ENCODE measurements at regions not wholly inside any gene's neighbourhood (a gene's known extent, or its start where the extent isn't known, plus 50 kb on each side); places are given as distances from the start of the nearest gene placed in this dataset.
"Not testable (repeated sequence)": the region's sequence is repeated elsewhere in the genome, so short reads cannot be mapped to it uniquely, and the experiment has no call there.

- peak overlapping the region; percentile 41 for H3K27ac Mint-ChIP-seq (ENCODE audit: unreplicated experiment)
Observed at GRCh38 chr12:31817120-31817519, 88.3 kb upstream of the AMN1 start.

GRCh38 chr12:31815096-31815495, 86.3 kb upstream of the AMN1 start:
- H3K9me3 Mint-ChIP-seq (ENCODE audit: unreplicated experiment), result no peaks in the 10 kb centered on the region
- no peak for DNase-seq (ENCODE audit: low spot score)
- no peak overlapping the region for H3K27ac Mint-ChIP-seq (ENCODE audit: unreplicated experiment)
- H3K36me3 Mint-ChIP-seq (ENCODE audit: low read depth, unreplicated experiment), result no peaks in the 10 kb centered on the region
- peaks cover 3% of the 10 kb centered on the region for H3K27me3 Mint-ChIP-seq (ENCODE audit: unreplicated experiment)
- H3K4me3 Mint-ChIP-seq (ENCODE audit: unreplicated experiment), result no peak overlapping the region
- H3K4me1 Mint-ChIP-seq (ENCODE audit: unreplicated experiment), result peaks cover 13% of the 10 kb centered on the region
- TF ChIP-seq CTCF (IDR thresholded peaks at IDR 0.05; ENCODE audit: unreplicated experiment), result no peak

More at GRCh38 chr12:31817120-31817519, 88.3 kb upstream of the AMN1 start:
- Mint-ChIP-seq H3K9me3 (ENCODE audit: unreplicated experiment) (no peaks in the 10 kb centered on the region), H3K36me3 (ENCODE audit: low read depth, unreplicated experiment) (no peaks in the 10 kb centered on the region), H3K27me3 (ENCODE audit: unreplicated experiment) (peaks cover 2% of the 10 kb centered on the region), H3K4me3 (ENCODE audit: unreplicated experiment) (no peak overlapping the region), H3K4me1 (ENCODE audit: unreplicated experiment) (peaks cover 11% of the 10 kb centered on the region)
- no peak for DNase-seq (ENCODE audit: low spot score)
- TF ChIP-seq CTCF (IDR thresholded peaks at IDR 0.05; ENCODE audit: unreplicated experiment), result no peak

- Mint-ChIP-seq H3K9me3 (ENCODE audit: unreplicated experiment) (no peaks in the 10 kb centered on the region), H3K27me3 (ENCODE audit: unreplicated experiment) (peaks cover 3% of the 10 kb centered on the region), H3K4me3 (ENCODE audit: unreplicated experiment) (no peak overlapping the region), H3K27ac (ENCODE audit: unreplicated experiment) (peak overlapping the region; percentile 4), H3K4me1 (ENCODE audit: unreplicated experiment) (peaks cover 17% of the 10 kb centered on the region), H3K36me3 (ENCODE audit: low read depth, unreplicated experiment) (no peaks in the 10 kb centered on the region)
- no peak for TF ChIP-seq CTCF (IDR thresholded peaks at IDR 0.05; ENCODE audit: unreplicated experiment)
- no peak for DNase-seq (ENCODE audit: low spot score)
Observed at GRCh38 chr12:31813305-31813704, 84.5 kb upstream of the AMN1 start.

- H3K27me3 Mint-ChIP-seq (ENCODE audit: unreplicated experiment), result peaks cover 9% of the 10 kb centered on the region
- peak overlapping the region; percentile 35 for H3K4me3 Mint-ChIP-seq (ENCODE audit: unreplicated experiment)
- no peak for DNase-seq (ENCODE audit: low spot score)
- H3K4me1 Mint-ChIP-seq (ENCODE audit: unreplicated experiment), result peaks cover 32% of the 10 kb centered on the region
- peak overlapping the region; percentile 78 for H3K27ac Mint-ChIP-seq (ENCODE audit: unreplicated experiment)
- TF ChIP-seq CTCF (IDR thresholded peaks at IDR 0.05; ENCODE audit: unreplicated experiment), result no peak
- H3K9me3 Mint-ChIP-seq (ENCODE audit: unreplicated experiment), result no peaks in the 10 kb centered on the region
- H3K36me3 Mint-ChIP-seq (ENCODE audit: low read depth, unreplicated experiment), result no peaks in the 10 kb centered on the region
Observed at GRCh38 chr12:31807773-31808097, 78.9 kb upstream of the AMN1 start.

GRCh38 chr12:31807081-31807772, 78.4 kb upstream of the AMN1 start:
- not testable (repeated sequence) for H3K4me3 Mint-ChIP-seq (ENCODE audit: unreplicated experiment); DNase-seq (ENCODE audit: low spot score); H3K36me3 Mint-ChIP-seq (ENCODE audit: low read depth, unreplicated experiment); H3K27me3 Mint-ChIP-seq (ENCODE audit: unreplicated experiment); H3K9me3 Mint-ChIP-seq (ENCODE audit: unreplicated experiment)
- Mint-ChIP-seq H3K27ac (ENCODE audit: unreplicated experiment) (peak overlapping the region; percentile 62), H3K4me1 (ENCODE audit: unreplicated experiment) (peaks cover 32% of the 10 kb centered on the region)

GRCh38 chr12:31805681-31806080, 76.9 kb upstream of the AMN1 start:
- not testable (repeated sequence) for H3K27me3 Mint-ChIP-seq (ENCODE audit: unreplicated experiment); H3K4me3 Mint-ChIP-seq (ENCODE audit: unreplicated experiment); H3K36me3 Mint-ChIP-seq (ENCODE audit: low read depth, unreplicated experiment); DNase-seq (ENCODE audit: low spot score); H3K9me3 Mint-ChIP-seq (ENCODE audit: unreplicated experiment); H3K27ac Mint-ChIP-seq (ENCODE audit: unreplicated experiment)
- H3K4me1 Mint-ChIP-seq (ENCODE audit: unreplicated experiment), result peaks cover 30% of the 10 kb centered on the region

GRCh38 chr12:31804707-31805106, 75.9 kb upstream of the AMN1 start:
- not testable (repeated sequence) for H3K4me3 Mint-ChIP-seq (ENCODE audit: unreplicated experiment); DNase-seq (ENCODE audit: low spot score); H3K36me3 Mint-ChIP-seq (ENCODE audit: low read depth, unreplicated experiment); H3K27me3 Mint-ChIP-seq (ENCODE audit: unreplicated experiment); H3K9me3 Mint-ChIP-seq (ENCODE audit: unreplicated experiment)
- H3K4me1 Mint-ChIP-seq (ENCODE audit: unreplicated experiment), result peaks cover 30% of the 10 kb centered on the region
- peak overlapping the region; percentile 37 for H3K27ac Mint-ChIP-seq (ENCODE audit: unreplicated experiment)

Measured in endothelial cell (in vitro differentiated cells).